SKM-1 treated with dmso at 0.1 percent for 144 hours (cell line): ENCODE measurements at regions not wholly inside any gene's neighbourhood (a gene's known extent, or its start where the extent isn't known, plus 50 kb on each side); places are given as distances from the start of the nearest gene placed in this dataset.
"Not testable (repeated sequence)": the region's sequence is repeated elsewhere in the genome, so short reads cannot be mapped to it uniquely, and the experiment has no call there.

Experiments used
- DNase-seq: peaks from one replicate; lab custom pipeline; 2025; ENCODE audit not compliant: unreplicated experiment; lab: John Stamatoyannopoulos, UW

- DNase-seq: no peak
Measured at GRCh38 chr3:73177827-73178226, 116.4 kb downstream of the EBLN2 start.

- no peak for DNase-seq
Measured at GRCh38 chr3:73179601-73180000, 118.1 kb downstream of the EBLN2 start.

- no peak for DNase-seq
Measured at GRCh38 chr3:73186741-73187140, 125.3 kb downstream of the EBLN2 start.

- no peak for DNase-seq
Measured at GRCh38 chr3:73187328-73187727, 125.9 kb downstream of the EBLN2 start.

GRCh38 chr3:73188707-73189106, 127.2 kb downstream of the EBLN2 start:
- no peak for DNase-seq

GRCh38 chr3:73192036-73192738, 130.7 kb downstream of the EBLN2 start:
- DNase-seq: peak; percentile 6

- not testable (repeated sequence) for DNase-seq
Measured at GRCh38 chr3:73193943-73194342, 132.5 kb downstream of the EBLN2 start.

GRCh38 chr3:73197187-73197586, 135.7 kb downstream of the EBLN2 start:
- DNase-seq: no peak

GRCh38 chr3:73203101-73203500, 141.6 kb downstream of the EBLN2 start:
- DNase-seq: no peak

GRCh38 chr3:73203633-73204032, 142.2 kb downstream of the EBLN2 start:
- DNase-seq: no peak

GRCh38 chr3:73204841-73205240, 143.4 kb downstream of the EBLN2 start:
- DNase-seq: no peak

GRCh38 chr3:73206030-73206429, 144.6 kb downstream of the EBLN2 start:
- no peak for DNase-seq

GRCh38 chr3:73207946-73208440, 146.5 kb downstream of the EBLN2 start:
- no peak for DNase-seq

GRCh38 chr3:73210759-73211158, 149.3 kb downstream of the EBLN2 start:
- DNase-seq: no peak

- no peak for DNase-seq
Measured at GRCh38 chr3:73212683-73213082, 151.2 kb downstream of the EBLN2 start.

GRCh38 chr3:73213896-73214295, 152.4 kb downstream of the EBLN2 start:
- no peak for DNase-seq

GRCh38 chr3:73214846-73215245, 153.4 kb downstream of the EBLN2 start:
- DNase-seq: no peak

GRCh38 chr3:73215281-73215680, 153.8 kb downstream of the EBLN2 start:
- DNase-seq: no peak

- DNase-seq: no peak
Measured at GRCh38 chr3:73215901-73216300, 154.4 kb downstream of the EBLN2 start.

- DNase-seq: no peak
Measured at GRCh38 chr3:73216310-73216709, 154.9 kb downstream of the EBLN2 start.

GRCh38 chr3:73222126-73222525, 160.7 kb downstream of the EBLN2 start:
- DNase-seq: no peak

GRCh38 chr3:73225146-73225855, 163.8 kb downstream of the EBLN2 start:
- DNase-seq: no peak
